ENCODE measurements at regions not wholly inside any gene's neighbourhood (a gene's known extent, or its start where the extent isn't known, plus 50 kb on each side); places are given as distances from the start of the nearest gene placed in this dataset.

DNA sequence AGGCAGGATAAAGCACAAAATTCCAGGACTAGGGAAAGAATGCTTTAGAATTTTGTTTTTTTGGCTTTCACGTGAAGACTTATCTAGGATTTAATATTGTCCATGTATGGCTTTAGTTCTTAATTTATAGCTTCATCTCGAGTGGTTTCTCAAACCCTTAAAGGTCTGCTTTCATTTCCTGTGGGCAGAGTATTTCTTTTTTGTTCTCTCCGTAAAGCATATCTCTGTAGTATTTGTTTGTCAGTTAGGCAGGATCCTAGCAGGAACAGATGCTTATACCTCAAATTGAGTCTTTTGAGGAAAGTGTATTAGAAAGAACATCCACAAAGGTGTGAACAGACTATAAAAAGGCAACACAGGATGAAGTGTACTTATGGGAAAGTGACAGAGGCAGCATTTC is 697.1 kb upstream of the SEL1L start:
- peaks cover 18% of the 10 kb centered on the region for H3K9me3 ChIP-seq
- intact Hi-C loops (cut with DNase I, micrococcal nuclease) = no loop called here
- no peak overlapping the region for H3K4me3 ChIP-seq
- no peaks in the 10 kb centered on the region for H3K36me3 ChIP-seq (ENCODE audit: low read depth)
- TF ChIP-seq, protein P1, sequence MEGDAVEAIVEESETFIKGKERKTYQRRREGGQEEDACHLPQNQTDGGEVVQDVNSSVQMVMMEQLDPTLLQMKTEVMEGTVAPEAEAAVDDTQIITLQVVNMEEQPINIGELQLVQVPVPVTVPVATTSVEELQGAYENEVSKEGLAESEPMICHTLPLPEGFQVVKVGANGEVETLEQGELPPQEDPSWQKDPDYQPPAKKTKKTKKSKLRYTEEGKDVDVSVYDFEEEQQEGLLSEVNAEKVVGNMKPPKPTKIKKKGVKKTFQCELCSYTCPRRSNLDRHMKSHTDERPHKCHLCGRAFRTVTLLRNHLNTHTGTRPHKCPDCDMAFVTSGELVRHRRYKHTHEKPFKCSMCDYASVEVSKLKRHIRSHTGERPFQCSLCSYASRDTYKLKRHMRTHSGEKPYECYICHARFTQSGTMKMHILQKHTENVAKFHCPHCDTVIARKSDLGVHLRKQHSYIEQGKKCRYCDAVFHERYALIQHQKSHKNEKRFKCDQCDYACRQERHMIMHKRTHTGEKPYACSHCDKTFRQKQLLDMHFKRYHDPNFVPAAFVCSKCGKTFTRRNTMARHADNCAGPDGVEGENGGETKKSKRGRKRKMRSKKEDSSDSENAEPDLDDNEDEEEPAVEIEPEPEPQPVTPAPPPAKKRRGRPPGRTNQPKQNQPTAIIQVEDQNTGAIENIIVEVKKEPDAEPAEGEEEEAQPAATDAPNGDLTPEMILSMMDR (IDR thresholded peaks at IDR 0.05) = no peak
- no peak for DNase-seq
- no peak for ATAC-seq
- H3K4me1 ChIP-seq (ENCODE audit: low read depth) = no peaks in the 10 kb centered on the region

- ATAC-seq (no peak), DNase-seq (no peak)
- TF ChIP-seq, protein P1 (IDR thresholded peaks at IDR 0.05) = no peak
- Histone ChIP-seq H3K36me3 (ENCODE audit: low read depth) (no peaks in the 10 kb centered on the region), H3K4me1 (ENCODE audit: low read depth) (no peaks in the 10 kb centered on the region), H3K9me3 (peaks cover 9% of the 10 kb centered on the region), H3K4me3 (no peak overlapping the region)
- intact Hi-C loops (cut with DNase I, micrococcal nuclease) = no loop called here
These were observed 705.0 kb upstream of the SEL1L start for GRCh38 chr14:82238649-82239048.

- H3K4me3 ChIP-seq = no peak overlapping the region
- DNase-seq (no peak), ATAC-seq (no peak)
- TF ChIP-seq, protein P1 (IDR thresholded peaks at IDR 0.05) = no peak
- H3K9me3 ChIP-seq = peaks cover 6% of the 10 kb centered on the region
- no peaks in the 10 kb centered on the region for H3K36me3 ChIP-seq (ENCODE audit: low read depth)
- H3K4me1 ChIP-seq (ENCODE audit: low read depth) = no peaks in the 10 kb centered on the region
- intact Hi-C loops (cut with DNase I, micrococcal nuclease) = no loop called here
These were observed 705.6 kb upstream of the SEL1L start for GRCh38 chr14:82239223-82239622.

- Histone ChIP-seq H3K9me3 (peaks cover 23% of the 10 kb centered on the region), H3K4me3 (no peak overlapping the region), H3K4me1 (ENCODE audit: low read depth) (no peaks in the 10 kb centered on the region), H3K36me3 (ENCODE audit: low read depth) (no peaks in the 10 kb centered on the region)
- no peak for ATAC-seq
- no peak for DNase-seq
- intact Hi-C loops (cut with DNase I, micrococcal nuclease) = no loop called here
- TF ChIP-seq, protein P1 (IDR thresholded peaks at IDR 0.05) = no peak
These were observed 711.1 kb upstream of the SEL1L start for GRCh38 chr14:82244791-82245190.

GRCh38 chr14:82251494-82251893 is 717.8 kb upstream of the SEL1L start:
- H3K4me1 ChIP-seq (ENCODE audit: low read depth) = no peaks in the 10 kb centered on the region
- no peak overlapping the region for H3K4me3 ChIP-seq
- H3K36me3 ChIP-seq (ENCODE audit: low read depth) = no peaks in the 10 kb centered on the region
- intact Hi-C loops (cut with DNase I, micrococcal nuclease) = no loop called here
- DNase-seq (no peak), ATAC-seq (no peak)
- TF ChIP-seq, protein P1 (IDR thresholded peaks at IDR 0.05) = no peak
- H3K9me3 ChIP-seq = peaks cover 16% of the 10 kb centered on the region

DNA sequence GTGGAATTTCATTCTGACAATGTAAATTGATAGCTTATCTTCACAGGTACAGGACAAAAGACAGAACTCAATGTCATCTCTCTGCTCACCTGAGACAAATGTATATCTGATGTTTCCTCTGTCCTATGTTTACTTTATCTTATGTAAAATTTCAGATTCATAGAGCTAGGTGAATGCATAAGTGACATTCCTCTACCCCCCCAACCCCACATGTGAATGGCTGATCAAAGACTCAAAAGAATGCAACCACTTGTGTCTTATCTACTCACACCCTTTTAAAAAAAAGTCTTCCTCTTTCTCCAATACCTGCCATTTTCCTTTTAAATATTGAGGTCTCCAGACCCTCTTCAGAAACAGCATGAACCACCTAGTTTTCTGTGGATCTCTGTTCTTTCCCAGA is 736.6 kb upstream of the SEL1L start:
- DNase-seq (no peak), ATAC-seq (no peak)
- H3K36me3 ChIP-seq (ENCODE audit: low read depth) = no peaks in the 10 kb centered on the region
- TF ChIP-seq, protein P1 (IDR thresholded peaks at IDR 0.05) = no peak
- intact Hi-C loops (cut with DNase I, micrococcal nuclease) = no loop called here
- no peaks in the 10 kb centered on the region for H3K4me1 ChIP-seq (ENCODE audit: low read depth)
- no peak overlapping the region for H3K4me3 ChIP-seq
- H3K9me3 ChIP-seq = peaks cover 26% of the 10 kb centered on the region

All from mucosa of descending colon (tissue), 3 donors.